DMS53 treated with DMSO at 0.1 percent for 48 hours (cell line): ENCODE measurements at regions not wholly inside any gene's neighbourhood (a gene's known extent, or its start where the extent isn't known, plus 50 kb on each side); places are given as distances from the start of the nearest gene placed in this dataset.
A peak's percentile ranks its signal among the peaks of the same experiment; 100 is the strongest.
"Not testable (repeated sequence)": the region's sequence is repeated elsewhere in the genome, so short reads cannot be mapped to it uniquely, and the experiment has no call there.

Source experiments
- DNase-seq: peaks from one replicate; lab custom pipeline; 2025; ENCODE audit not compliant: unreplicated experiment; lab: John Stamatoyannopoulos, UW

GRCh38 chr2:224151680-224152310, 112.7 kb upstream of the SERPINE2 start:
- no peak for DNase-seq

GRCh38 chr2:224151161-224151560, 112.1 kb upstream of the SERPINE2 start:
- no peak for DNase-seq

- not testable (repeated sequence) for DNase-seq
These were observed 109.0 kb upstream of the SERPINE2 start for GRCh38 chr2:224148058-224148457.

GRCh38 chr2:224147174-224147573, 108.1 kb upstream of the SERPINE2 start:
- DNase-seq, result no peak

- DNase-seq, result no peak
These were observed 107.5 kb upstream of the SERPINE2 start for GRCh38 chr2:224146356-224147160.

GRCh38 chr2:224145751-224146355, 106.8 kb upstream of the SERPINE2 start:
- no peak for DNase-seq

GRCh38 chr2:224143526-224143925, 104.4 kb upstream of the SERPINE2 start:
- DNase-seq, result no peak

GRCh38 chr2:224142397-224143312, 103.6 kb upstream of the SERPINE2 start:
- DNase-seq, result no peak

- DNase-seq, result no peak
These were observed 102.2 kb upstream of the SERPINE2 start for GRCh38 chr2:224141304-224141703.

GRCh38 chr2:224137208-224137607, 98.1 kb upstream of the SERPINE2 start:
- no peak for DNase-seq

- no peak for DNase-seq
These were observed 97.3 kb upstream of the SERPINE2 start for GRCh38 chr2:224136396-224136795.

GRCh38 chr2:224135881-224136280, 96.8 kb upstream of the SERPINE2 start:
- DNase-seq, result no peak

- DNase-seq, result no peak
These were observed 95.1 kb upstream of the SERPINE2 start for GRCh38 chr2:224134003-224134734.

- no peak for DNase-seq
These were observed 94.3 kb upstream of the SERPINE2 start for GRCh38 chr2:224133387-224133786.

GRCh38 chr2:224127871-224128501, 88.9 kb upstream of the SERPINE2 start:
- DNase-seq, result no peak

- no peak for DNase-seq
These were observed 87.4 kb upstream of the SERPINE2 start for GRCh38 chr2:224126440-224126839.

GRCh38 chr2:224126003-224126402, 86.9 kb upstream of the SERPINE2 start:
- DNase-seq, result no peak

GRCh38 chr2:224122542-224122941, 83.5 kb upstream of the SERPINE2 start:
- no peak for DNase-seq

- DNase-seq, result peak; percentile 2
These were observed 82.5 kb upstream of the SERPINE2 start for GRCh38 chr2:224121406-224122067.
